C4-2B (cell line): ENCODE measurements at regions not wholly inside any gene's neighbourhood (a gene's known extent, or its start where the extent isn't known, plus 50 kb on each side); places are given as distances from the start of the nearest gene placed in this dataset.

Experiments used
- CTCF ChIP-seq: fragments of 450-650 bp; conservative IDR thresholded peaks from 2 replicates; pipeline ENCODE4 v1.5.1; 2017; ENCODE audit warnings: mild to moderate bottlenecking
- ZFX ChIP-seq: fragments of 450-650 bp; IDR thresholded peaks from 2 replicates; pipeline ENCODE4 v1.6.1; 2017

GRCh38 chr10:61842755-61843497 lies 58.6 kb upstream of the ARID5B start:
- no peak for TF ChIP-seq CTCF
- no peak for TF ChIP-seq ZFX
